ENCODE measurements at regions not wholly inside any gene's neighbourhood (a gene's known extent, or its start where the extent isn't known, plus 50 kb on each side); places are given as distances from the start of the nearest gene placed in this dataset.

GRCh38 chr15:93158097-93158900, 69.3 kb upstream of the RGMA start:
- TF ChIP-seq ZC3H4 (CRISPR knock-in tag; IDR thresholded peaks at IDR 0.05; ENCODE audit: borderline replicate concordance) (no peak), CTCF (IDR thresholded peaks at IDR 0.05 in 2 of 3, conservative IDR thresholded peaks at IDR 0.05 in 1 of 3; ENCODE audit: insufficient read depth in 2 of 3, low read depth in 1 of 3, low read length in 3 of 3) (no peak), RCOR1 (IDR thresholded peaks at IDR 0.05; ENCODE audit: borderline replicate concordance in 1 of 2, low read depth in 2 of 2, low read length in 2 of 2) (no peak), RFX5 (IDR thresholded peaks at IDR 0.05; ENCODE audit: low read depth, low read length) (no peak), SETDB1 (IDR thresholded peaks at IDR 0.05; ENCODE audit: low read length) (no peak), HDAC1 (IDR thresholded peaks at IDR 0.05) (no peak), DACH1 (IDR thresholded peaks at IDR 0.05; ENCODE audit: partially characterized antibody) (no peak), ZNF785 (CRISPR knock-in tag; IDR thresholded peaks at IDR 0.05) (no peak), ZNF407 (IDR thresholded peaks at IDR 0.05; ENCODE audit: low read depth) (no peak)

Measured in K562 (cell line).